HCT116 (cell line): ENCODE measurements at regions not wholly inside any gene's neighbourhood (a gene's known extent, or its start where the extent isn't known, plus 50 kb on each side); places are given as distances from the start of the nearest gene placed in this dataset.

Source experiments
- ATAC-seq: fragments of 200-7000 bp; cut with Tn5 transposase; 2 replicates; pipeline ENCODE4 v1.9.1; 2020; ENCODE audit warnings: mild to moderate bottlenecking, moderate library complexity
- BruUV-seq: library from RNA; stranded (reverse); fragments of 400-500 nt; replicated peaks from 2 replicates; lab custom pipeline; 2021; lab: Mats Ljungman, UMichigan
- CTCF ChIA-PET: fragments of 300-600 bp; sonication (Branson Sonifier 250); formaldehyde crosslinking; loops from one replicate; lab custom pipeline; 2021; ENCODE audit warnings: antibody characterized with exemption; lab: Charles Lee
- POLR2A ChIA-PET: fragments of 300-600, 350-600 bp; sonication (Branson Sonifier 250); formaldehyde crosslinking; loops from one replicate; lab custom pipeline; 2021; ENCODE audit warnings: antibody characterized with exemption; lab: Charles Lee
- RAD21 ChIA-PET, 2 experiments: fragments of 300-600 bp; sonication (Branson Sonifier 250); formaldehyde crosslinking; loops; one replicate each; lab custom pipeline; 2023; ENCODE audit warnings: low total read pairs in 2 of 2; ENCODE audit not compliant: uncharacterized antibody in 2 of 2, unreplicated experiment in 2 of 2, low non-redundant PET in 1 of 2; lab: Charles Lee
- DNase-seq: peaks from one replicate; pipeline ENCODE4 v3.0.0-alpha.2; 2010; ENCODE audit warnings: low read depth, low spot score
- H2AFZ ChIP-seq: fragments of 200-600 bp; shearing (Covaris generic), sonication (generic); 2 replicates; pipeline ENCODE4 v1.6.1; 2017; ENCODE audit warnings: low read depth, mixed run types, mixed read lengths, antibody characterized with exemption, low read length; ENCODE audit not compliant: poor library complexity, severe bottlenecking
- H3K27ac ChIP-seq: 2 replicates; pipeline ENCODE4 v1.5.1; 2012; ENCODE audit warnings: low read depth, low read length
- H3K27me3 ChIP-seq: fragments of 200-600 bp; sonication (generic); 2 replicates; pipeline ENCODE4 v1.6.1; 2016; ENCODE audit warnings: mixed run types, low read length, mixed read lengths; ENCODE audit not compliant: insufficient read depth
- H3K36me3 ChIP-seq, 2 experiments: fragments of 200-500 bp in 1 of 2; fragments of 200-600 bp in 1 of 2; sonication (Bioruptor generic) in 1 of 2; sonication (generic) in 1 of 2; 2 replicates each; pipeline versions ENCODE4 v1.5.1 to v1.6.1; 2014 to 2016; ENCODE audit warnings: low read length in 2 of 2, inconsistent platforms in 1 of 2, mixed read lengths in 1 of 2, mixed run types in 1 of 2; ENCODE audit not compliant: insufficient read depth in 2 of 2, control insufficient read depth in 1 of 2
- H3K4me1 ChIP-seq, 2 experiments: fragments of 200-600 bp in 1 of 2; sonication (generic) in 1 of 2; 2 replicates each; pipeline versions ENCODE4 v1.5.1 to v1.6.1; 2012 to 2017; ENCODE audit warnings: low read length in 2 of 2, inconsistent platforms in 1 of 2, mild to moderate bottlenecking in 1 of 2, mixed read lengths in 1 of 2, mixed run types in 1 of 2, moderate library complexity in 1 of 2; ENCODE audit not compliant: insufficient read depth in 2 of 2, control insufficient read depth in 1 of 2
- H3K4me2 ChIP-seq: fragments of 200-600 bp; sonication (generic); 2 replicates; pipeline ENCODE4 v1.6.1; 2017; ENCODE audit warnings: mixed run types, low read length, mixed read lengths
- H3K4me3 ChIP-seq, 2 experiments: fragments of 200-600 bp in 1 of 2; sonication (generic) in 1 of 2; replicated peaks in 1 of 2; 2 replicates each; pipeline ENCODE4 v1.5.1; 2011 to 2016; ENCODE audit warnings: low read length in 2 of 2, control low read depth in 1 of 2, low read depth in 1 of 2, mild to moderate bottlenecking in 1 of 2, mixed read lengths in 1 of 2, mixed run types in 1 of 2
- H3K79me2 ChIP-seq: fragments of 200-600 bp; sonication (generic); 2 replicates; pipeline ENCODE4 v1.6.1; 2017; ENCODE audit warnings: mild to moderate bottlenecking, mixed run types, low read length, moderate library complexity, mixed read lengths; ENCODE audit not compliant: insufficient read depth
- H3K9ac ChIP-seq: fragments of 200-600 bp; sonication (generic); 2 replicates; pipeline ENCODE4 v1.6.1; 2016; ENCODE audit warnings: low read length, mixed read lengths
- H3K9me2 ChIP-seq: fragments of 200-600 bp; sonication (generic), shearing (Covaris generic); 2 replicates; pipeline ENCODE4 v1.6.1; 2017; ENCODE audit warnings: mixed run types, mild to moderate bottlenecking, moderate library complexity; ENCODE audit not compliant: insufficient read depth
- H3K9me3 ChIP-seq, 2 experiments: fragments of 200-500 bp in 1 of 2; fragments of 200-600 bp in 1 of 2; sonication (Bioruptor generic) in 1 of 2; sonication (generic) in 1 of 2; 2 replicates each; pipeline ENCODE4 v1.6.1; 2014 to 2017; ENCODE audit warnings: low read length in 2 of 2, mixed read lengths in 2 of 2, inconsistent platforms in 1 of 2, low read depth in 1 of 2, mild to moderate bottlenecking in 1 of 2, mixed run types in 1 of 2, moderate library complexity in 1 of 2; ENCODE audit not compliant: control insufficient read depth in 1 of 2, insufficient read depth in 1 of 2
- H4K20me1 ChIP-seq: fragments of 200-600 bp; sonication (generic), shearing (Covaris generic); 2 replicates; pipeline ENCODE4 v1.6.1; 2017; ENCODE audit warnings: mixed run types, mild to moderate bottlenecking, moderate library complexity; ENCODE audit not compliant: insufficient read depth
- CEBPB ChIP-seq: IDR thresholded peaks from 2 replicates; pipeline ENCODE4 v1.6.1; 2012; ENCODE audit warnings: low read depth
- FOSL1 ChIP-seq: IDR thresholded peaks from 2 replicates; pipeline ENCODE4 v1.6.1; 2012; ENCODE audit warnings: low read depth
- POLR2A ChIP-seq: IDR thresholded peaks from 2 replicates; pipeline ENCODE4 v1.7.0; 2011; ENCODE audit warnings: borderline replicate concordance; ENCODE audit not compliant: insufficient read depth, insufficient read length; ENCODE audit errors: extremely low read depth
- POLR2AphosphoS5 ChIP-seq: IDR thresholded peaks from 2 replicates; pipeline ENCODE4 v1.6.1; 2011; ENCODE audit warnings: mild to moderate bottlenecking, low read depth, low read length, moderate library complexity
- ZNF274 ChIP-seq: fragments of 200-500 bp; sonication (Bioruptor generic); IDR thresholded peaks from 2 replicates; pipeline ENCODE4 v1.6.1; 2014; ENCODE audit warnings: mild to moderate bottlenecking, low read depth, low read length, inconsistent platforms
- intact Hi-C: fragments of 100-400 bp; cut with micrococcal nuclease; formaldehyde crosslinking; loops from 2 replicates; pipeline ENCODE4 v1.10.0; 2022
- TF ChIP-seq, protein P1 (sequence below): IDR thresholded peaks from 2 replicates; pipeline ENCODE4 v1.6.1; 2011; ENCODE audit warnings: mild to moderate bottlenecking, low read length, moderate library complexity; ENCODE audit not compliant: insufficient replicate concordance; ENCODE audit errors: extremely low read depth
- TF ChIP-seq, protein P2 (sequence below): IDR thresholded peaks from 2 replicates; pipeline ENCODE4 v1.6.1; 2012

GRCh38 chr9:21560281-21560745 lies 78.2 kb upstream of the IFNE start:
- ChIA-PET RAD21 (no interaction called here), CTCF (interaction anchor here (1.9 kb wide), 1 partner anchor 228 kb away, joined by 5 read pairs; no protein-coding TSS in a partner anchor), POLR2A (interaction anchor here (1.5 to 3.9 kb wide), 15 partner anchors 8 to 227 kb away, joined by 4 to 64 read pairs (median 19); no protein-coding TSS in a partner anchor)
- H3K79me2 ChIP-seq, result peaks cover 99% of the 10 kb centered on the region
- no peaks in the 10 kb centered on the region for H3K9me3 ChIP-seq
- peak overlapping the region; percentile 52 to 72 for H3K4me3 ChIP-seq
- no peaks in the 10 kb centered on the region for H3K9me2 ChIP-seq
- ATAC-seq (peak; percentile 35), DNase-seq (no peak)
- H4K20me1 ChIP-seq, result 0 out of 2 replicates have a peak, but pooled peaks cover 5% of the 10 kb centered on the region
- TSS peak; percentile 91 for BruUV-seq
- H3K9ac ChIP-seq, result peak overlapping the region; percentile 82
- intact Hi-C loops, result loop anchor here (2.0 kb wide), 1 partner anchor 228 kb away; no protein-coding TSS in a partner anchor
- no peaks in the 10 kb centered on the region for H3K27me3 ChIP-seq
- peak overlapping the region; percentile 73 for H3K4me2 ChIP-seq
- peaks cover 8 to 30% of the 10 kb centered on the region in 2 experiments; a peak in 3 of 4 replicates for H3K36me3 ChIP-seq
- peak overlapping the region; percentile 99 for H3K27ac ChIP-seq
- no peak overlapping the region for H2AFZ ChIP-seq
- TF ChIP-seq, protein P1, sequence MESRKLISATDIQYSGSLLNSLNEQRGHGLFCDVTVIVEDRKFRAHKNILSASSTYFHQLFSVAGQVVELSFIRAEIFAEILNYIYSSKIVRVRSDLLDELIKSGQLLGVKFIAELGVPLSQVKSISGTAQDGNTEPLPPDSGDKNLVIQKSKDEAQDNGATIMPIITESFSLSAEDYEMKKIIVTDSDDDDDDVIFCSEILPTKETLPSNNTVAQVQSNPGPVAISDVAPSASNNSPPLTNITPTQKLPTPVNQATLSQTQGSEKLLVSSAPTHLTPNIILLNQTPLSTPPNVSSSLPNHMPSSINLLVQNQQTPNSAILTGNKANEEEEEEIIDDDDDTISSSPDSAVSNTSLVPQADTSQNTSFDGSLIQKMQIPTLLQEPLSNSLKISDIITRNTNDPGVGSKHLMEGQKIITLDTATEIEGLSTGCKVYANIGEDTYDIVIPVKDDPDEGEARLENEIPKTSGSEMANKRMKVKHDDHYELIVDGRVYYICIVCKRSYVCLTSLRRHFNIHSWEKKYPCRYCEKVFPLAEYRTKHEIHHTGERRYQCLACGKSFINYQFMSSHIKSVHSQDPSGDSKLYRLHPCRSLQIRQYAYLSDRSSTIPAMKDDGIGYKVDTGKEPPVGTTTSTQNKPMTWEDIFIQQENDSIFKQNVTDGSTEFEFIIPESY, result no peak
- peak; percentile 7; the same call in 1 of the 2 replicates for TF ChIP-seq POLR2AphosphoS5
- no peak for TF ChIP-seq ZNF274
- no peak for TF ChIP-seq POLR2A
- TF ChIP-seq FOSL1, result no peak
- TF ChIP-seq CEBPB, result 0 out of 2 replicates have a peak, but pooled peaks have one; percentile 9
- TF ChIP-seq, protein P2, sequence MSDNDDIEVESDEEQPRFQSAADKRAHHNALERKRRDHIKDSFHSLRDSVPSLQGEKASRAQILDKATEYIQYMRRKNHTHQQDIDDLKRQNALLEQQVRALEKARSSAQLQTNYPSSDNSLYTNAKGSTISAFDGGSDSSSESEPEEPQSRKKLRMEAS, result 0 out of 2 replicates have a peak, but pooled peaks have one; percentile 22
- H3K4me1 ChIP-seq, result peaks cover 58 to 83% of the 10 kb centered on the region in 2 experiments
